K562 (cell line): ENCODE measurements at regions not wholly inside any gene's neighbourhood (a gene's known extent, or its start where the extent isn't known, plus 50 kb on each side); places are given as distances from the start of the nearest gene placed in this dataset.

Source experiments
- EP300 ChIP-seq: IDR thresholded peaks from 2 replicates; pipeline ENCODE4 v1.6.1; 2012; ENCODE audit warnings: low read length, improper control_type of control experiment
- FOXK2 ChIP-seq, 2 experiments: fragments of 450-650 bp; IDR thresholded peaks in 1 of 2; conservative IDR thresholded peaks in 1 of 2; 2 replicates each; pipeline ENCODE4 v1.6.1; 2016; ENCODE audit warnings: low read depth in 2 of 2, mild to moderate bottlenecking in 1 of 2
- GATAD2A ChIP-seq: fragments of 450-650 bp; IDR thresholded peaks from 2 replicates; pipeline ENCODE4 v1.6.1; 2017
- JUND ChIP-seq, 2 experiments: IDR thresholded peaks; 2 replicates in 1 of 2; 3 replicates in 1 of 2; pipeline ENCODE4 v1.6.1; 2011; ENCODE audit warnings: borderline replicate concordance in 2 of 2, low read depth in 2 of 2, low read length in 2 of 2, improper control_type of control experiment in 1 of 2, missing biosample characterization in 1 of 2, missing genetic modification characterization in 1 of 2, missing genetic modification reagents in 1 of 2
- NR2C2 ChIP-seq, 2 experiments: fragments of 200-800 bp in 1 of 2; sonication (Bioruptor generic) in 1 of 2; sonication (generic) in 1 of 2; formaldehyde crosslinking in 1 of 2; IDR thresholded peaks; 2 replicates each; pipeline versions ENCODE4 v1.6.1 to v1.8.0; 2016 to 2022; ENCODE audit warnings: mild to moderate bottlenecking in 1 of 2, missing compliant biosample characterization in 1 of 2, missing genetic modification characterization in 1 of 2, missing genetic modification reagents in 1 of 2
- TAF7 ChIP-seq: fragments of 450-650 bp; IDR thresholded peaks from 2 replicates; pipeline ENCODE4 v1.6.1; 2016; ENCODE audit warnings: missing genetic modification characterization, missing compliant biosample characterization
- ZNF134 ChIP-seq: fragments of 250-450 bp; sonication (Bioruptor Pico); conservative IDR thresholded peaks from 2 replicates; pipeline ENCODE4 v1.4.0; 2020
- ZNF311 ChIP-seq: fragments of 250-450 bp; sonication (Bioruptor Pico); IDR thresholded peaks from 2 replicates; pipeline ENCODE4 v1.4.0; 2020; ENCODE audit warnings: mild to moderate bottlenecking, moderate library complexity
- ZNF668 ChIP-seq: fragments of 250-450 bp; sonication (Bioruptor Pico); IDR thresholded peaks from 2 replicates; pipeline ENCODE4 v1.8.0; 2022; ENCODE audit warnings: mild to moderate bottlenecking, inconsistent platforms
- TF ChIP-seq, protein P1 (sequence below): fragments of 450-650 bp; IDR thresholded peaks from 2 replicates; pipeline ENCODE4 v1.6.1; 2017; ENCODE audit warnings: antibody characterized with exemption
- TF ChIP-seq, protein P2 (sequence below): fragments of 450-650 bp; IDR thresholded peaks from 2 replicates; pipeline ENCODE4 v1.6.1; 2016; ENCODE audit warnings: mild to moderate bottlenecking, moderate library complexity

DNA sequence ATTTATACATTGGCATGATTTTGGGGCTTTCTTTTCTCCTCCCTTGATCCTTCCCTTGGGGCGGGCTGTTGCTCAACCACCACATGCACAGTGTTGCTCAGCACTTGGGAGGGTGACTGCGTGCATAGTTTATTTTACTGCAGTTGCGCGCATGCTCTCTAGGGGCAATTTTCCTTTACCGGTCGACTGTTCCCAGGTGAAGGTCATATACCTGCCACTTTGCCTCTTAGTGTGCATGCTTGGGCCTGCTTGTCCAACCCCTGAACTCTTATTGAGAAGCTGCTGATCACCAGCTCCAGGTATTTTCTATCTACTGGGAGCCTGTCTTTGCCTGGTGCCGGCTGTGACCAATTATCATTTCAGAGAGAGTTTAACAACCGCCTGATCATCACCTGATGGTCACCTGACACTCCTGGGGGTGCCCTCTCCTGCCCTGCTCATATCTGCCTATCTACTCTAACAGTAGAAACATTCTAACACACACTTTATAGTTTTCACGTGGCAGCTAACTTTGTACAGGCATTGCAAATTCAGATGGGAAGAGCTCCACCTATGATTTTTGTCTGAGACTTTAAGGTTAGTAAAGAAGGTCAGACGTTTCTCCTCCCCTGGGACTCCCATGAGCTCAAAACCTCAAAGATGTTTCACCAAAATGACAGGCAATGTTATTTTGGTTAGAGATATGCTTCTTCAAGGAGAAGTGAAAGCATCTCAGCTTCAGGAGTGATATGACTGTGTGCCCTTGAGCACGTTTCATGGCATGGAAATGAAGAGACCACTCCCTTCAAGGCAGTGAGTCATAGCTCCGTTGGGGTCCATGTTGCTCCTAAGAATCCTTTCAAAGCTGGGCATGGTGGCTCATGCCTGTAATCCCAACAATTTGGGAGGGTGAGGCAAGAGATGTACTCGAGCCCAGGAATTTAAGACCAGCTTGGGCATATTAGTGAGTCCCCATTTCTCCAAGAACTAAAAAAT lies 227.5 kb upstream of the MYLIP start (continued):
- TF ChIP-seq NR2C2 (CRISPR knock-in tag; IDR thresholded peaks at IDR 0.05) = no peak
- TF ChIP-seq NR2C2 (tag; IDR thresholded peaks at IDR 0.05) = peak; percentile 47
- peak; percentile 49 for TF ChIP-seq EP300
- 0 out of 2 replicates have a peak, but pooled peaks have one; percentile 5 for TF ChIP-seq TAF7 (tag)
- TF ChIP-seq, protein P1, sequence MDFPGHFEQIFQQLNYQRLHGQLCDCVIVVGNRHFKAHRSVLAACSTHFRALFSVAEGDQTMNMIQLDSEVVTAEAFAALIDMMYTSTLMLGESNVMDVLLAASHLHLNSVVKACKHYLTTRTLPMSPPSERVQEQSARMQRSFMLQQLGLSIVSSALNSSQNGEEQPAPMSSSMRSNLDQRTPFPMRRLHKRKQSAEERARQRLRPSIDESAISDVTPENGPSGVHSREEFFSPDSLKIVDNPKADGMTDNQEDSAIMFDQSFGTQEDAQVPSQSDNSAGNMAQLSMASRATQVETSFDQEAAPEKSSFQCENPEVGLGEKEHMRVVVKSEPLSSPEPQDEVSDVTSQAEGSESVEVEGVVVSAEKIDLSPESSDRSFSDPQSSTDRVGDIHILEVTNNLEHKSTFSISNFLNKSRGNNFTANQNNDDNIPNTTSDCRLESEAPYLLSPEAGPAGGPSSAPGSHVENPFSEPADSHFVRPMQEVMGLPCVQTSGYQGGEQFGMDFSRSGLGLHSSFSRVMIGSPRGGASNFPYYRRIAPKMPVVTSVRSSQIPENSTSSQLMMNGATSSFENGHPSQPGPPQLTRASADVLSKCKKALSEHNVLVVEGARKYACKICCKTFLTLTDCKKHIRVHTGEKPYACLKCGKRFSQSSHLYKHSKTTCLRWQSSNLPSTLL = no peak
- TF ChIP-seq GATAD2A = 0 out of 2 replicates have a peak, but pooled peaks have one; percentile 18
- TF ChIP-seq JUND (IDR thresholded peaks at IDR 0.05; ENCODE audit: borderline replicate concordance, low read depth, low read length) = peak; percentile 76
- peak; percentile 76; the same call in 2 of the 3 replicates for TF ChIP-seq JUND (tag; IDR thresholded peaks at IDR 0.05; ENCODE audit: borderline replicate concordance, low read depth, low read length)
- TF ChIP-seq ZNF311 (CRISPR knock-in tag) = 0 out of 2 replicates have a peak, but pooled peaks have one; percentile 54
- TF ChIP-seq, protein P2, sequence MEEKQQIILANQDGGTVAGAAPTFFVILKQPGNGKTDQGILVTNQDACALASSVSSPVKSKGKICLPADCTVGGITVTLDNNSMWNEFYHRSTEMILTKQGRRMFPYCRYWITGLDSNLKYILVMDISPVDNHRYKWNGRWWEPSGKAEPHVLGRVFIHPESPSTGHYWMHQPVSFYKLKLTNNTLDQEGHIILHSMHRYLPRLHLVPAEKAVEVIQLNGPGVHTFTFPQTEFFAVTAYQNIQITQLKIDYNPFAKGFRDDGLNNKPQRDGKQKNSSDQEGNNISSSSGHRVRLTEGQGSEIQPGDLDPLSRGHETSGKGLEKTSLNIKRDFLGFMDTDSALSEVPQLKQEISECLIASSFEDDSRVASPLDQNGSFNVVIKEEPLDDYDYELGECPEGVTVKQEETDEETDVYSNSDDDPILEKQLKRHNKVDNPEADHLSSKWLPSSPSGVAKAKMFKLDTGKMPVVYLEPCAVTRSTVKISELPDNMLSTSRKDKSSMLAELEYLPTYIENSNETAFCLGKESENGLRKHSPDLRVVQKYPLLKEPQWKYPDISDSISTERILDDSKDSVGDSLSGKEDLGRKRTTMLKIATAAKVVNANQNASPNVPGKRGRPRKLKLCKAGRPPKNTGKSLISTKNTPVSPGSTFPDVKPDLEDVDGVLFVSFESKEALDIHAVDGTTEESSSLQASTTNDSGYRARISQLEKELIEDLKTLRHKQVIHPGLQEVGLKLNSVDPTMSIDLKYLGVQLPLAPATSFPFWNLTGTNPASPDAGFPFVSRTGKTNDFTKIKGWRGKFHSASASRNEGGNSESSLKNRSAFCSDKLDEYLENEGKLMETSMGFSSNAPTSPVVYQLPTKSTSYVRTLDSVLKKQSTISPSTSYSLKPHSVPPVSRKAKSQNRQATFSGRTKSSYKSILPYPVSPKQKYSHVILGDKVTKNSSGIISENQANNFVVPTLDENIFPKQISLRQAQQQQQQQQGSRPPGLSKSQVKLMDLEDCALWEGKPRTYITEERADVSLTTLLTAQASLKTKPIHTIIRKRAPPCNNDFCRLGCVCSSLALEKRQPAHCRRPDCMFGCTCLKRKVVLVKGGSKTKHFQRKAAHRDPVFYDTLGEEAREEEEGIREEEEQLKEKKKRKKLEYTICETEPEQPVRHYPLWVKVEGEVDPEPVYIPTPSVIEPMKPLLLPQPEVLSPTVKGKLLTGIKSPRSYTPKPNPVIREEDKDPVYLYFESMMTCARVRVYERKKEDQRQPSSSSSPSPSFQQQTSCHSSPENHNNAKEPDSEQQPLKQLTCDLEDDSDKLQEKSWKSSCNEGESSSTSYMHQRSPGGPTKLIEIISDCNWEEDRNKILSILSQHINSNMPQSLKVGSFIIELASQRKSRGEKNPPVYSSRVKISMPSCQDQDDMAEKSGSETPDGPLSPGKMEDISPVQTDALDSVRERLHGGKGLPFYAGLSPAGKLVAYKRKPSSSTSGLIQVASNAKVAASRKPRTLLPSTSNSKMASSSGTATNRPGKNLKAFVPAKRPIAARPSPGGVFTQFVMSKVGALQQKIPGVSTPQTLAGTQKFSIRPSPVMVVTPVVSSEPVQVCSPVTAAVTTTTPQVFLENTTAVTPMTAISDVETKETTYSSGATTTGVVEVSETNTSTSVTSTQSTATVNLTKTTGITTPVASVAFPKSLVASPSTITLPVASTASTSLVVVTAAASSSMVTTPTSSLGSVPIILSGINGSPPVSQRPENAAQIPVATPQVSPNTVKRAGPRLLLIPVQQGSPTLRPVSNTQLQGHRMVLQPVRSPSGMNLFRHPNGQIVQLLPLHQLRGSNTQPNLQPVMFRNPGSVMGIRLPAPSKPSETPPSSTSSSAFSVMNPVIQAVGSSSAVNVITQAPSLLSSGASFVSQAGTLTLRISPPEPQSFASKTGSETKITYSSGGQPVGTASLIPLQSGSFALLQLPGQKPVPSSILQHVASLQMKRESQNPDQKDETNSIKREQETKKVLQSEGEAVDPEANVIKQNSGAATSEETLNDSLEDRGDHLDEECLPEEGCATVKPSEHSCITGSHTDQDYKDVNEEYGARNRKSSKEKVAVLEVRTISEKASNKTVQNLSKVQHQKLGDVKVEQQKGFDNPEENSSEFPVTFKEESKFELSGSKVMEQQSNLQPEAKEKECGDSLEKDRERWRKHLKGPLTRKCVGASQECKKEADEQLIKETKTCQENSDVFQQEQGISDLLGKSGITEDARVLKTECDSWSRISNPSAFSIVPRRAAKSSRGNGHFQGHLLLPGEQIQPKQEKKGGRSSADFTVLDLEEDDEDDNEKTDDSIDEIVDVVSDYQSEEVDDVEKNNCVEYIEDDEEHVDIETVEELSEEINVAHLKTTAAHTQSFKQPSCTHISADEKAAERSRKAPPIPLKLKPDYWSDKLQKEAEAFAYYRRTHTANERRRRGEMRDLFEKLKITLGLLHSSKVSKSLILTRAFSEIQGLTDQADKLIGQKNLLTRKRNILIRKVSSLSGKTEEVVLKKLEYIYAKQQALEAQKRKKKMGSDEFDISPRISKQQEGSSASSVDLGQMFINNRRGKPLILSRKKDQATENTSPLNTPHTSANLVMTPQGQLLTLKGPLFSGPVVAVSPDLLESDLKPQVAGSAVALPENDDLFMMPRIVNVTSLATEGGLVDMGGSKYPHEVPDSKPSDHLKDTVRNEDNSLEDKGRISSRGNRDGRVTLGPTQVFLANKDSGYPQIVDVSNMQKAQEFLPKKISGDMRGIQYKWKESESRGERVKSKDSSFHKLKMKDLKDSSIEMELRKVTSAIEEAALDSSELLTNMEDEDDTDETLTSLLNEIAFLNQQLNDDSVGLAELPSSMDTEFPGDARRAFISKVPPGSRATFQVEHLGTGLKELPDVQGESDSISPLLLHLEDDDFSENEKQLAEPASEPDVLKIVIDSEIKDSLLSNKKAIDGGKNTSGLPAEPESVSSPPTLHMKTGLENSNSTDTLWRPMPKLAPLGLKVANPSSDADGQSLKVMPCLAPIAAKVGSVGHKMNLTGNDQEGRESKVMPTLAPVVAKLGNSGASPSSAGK = peak; percentile 82
- TF ChIP-seq FOXK2 (conservative IDR thresholded peaks at IDR 0.05 in 1 of 2, IDR thresholded peaks at IDR 0.05 in 1 of 2; ENCODE audit: low read depth in 2 of 2) = peak; percentile 2 to 33; a peak in 3 of 4 replicates
- TF ChIP-seq ZNF668 (CRISPR knock-in tag) = peak; percentile 50; the same call in 1 of the 2 replicates
- TF ChIP-seq ZNF134 (CRISPR knock-in tag) = peak; percentile 50; the same call in 1 of the 2 replicates
